Type B pancreatic cell (in vitro differentiated cells): ENCODE measurements at regions not wholly inside any gene's neighbourhood (a gene's known extent, or its start where the extent isn't known, plus 50 kb on each side); places are given as distances from the start of the nearest gene placed in this dataset.

Experiments
- DNase-seq: peaks from one replicate; pipeline ENCODE4 v3.0.0; 2021; ENCODE audit warnings: mixed read lengths; ENCODE audit not compliant: unreplicated experiment; ENCODE audit errors: extremely low spot score
- H3K27ac Mint-ChIP-seq: 2 replicates; pipeline ENCODE4 v1.8.0; 2021; ENCODE audit warnings: mild to moderate bottlenecking, mixed read lengths
- H3K27me3 Mint-ChIP-seq: 2 replicates; pipeline ENCODE4 v1.8.0; 2021; ENCODE audit warnings: mixed read lengths
- H3K36me3 Mint-ChIP-seq: 2 replicates; pipeline ENCODE4 v1.8.0; 2021; ENCODE audit warnings: mixed read lengths
- H3K4me1 Mint-ChIP-seq: one replicate; pipeline ENCODE4 v1.8.0; 2021; ENCODE audit warnings: mixed read lengths; ENCODE audit not compliant: unreplicated experiment
- H3K4me3 Mint-ChIP-seq: 2 replicates; pipeline ENCODE4 v1.8.0; 2021; ENCODE audit warnings: mild to moderate bottlenecking, mixed read lengths
- H3K9me3 Mint-ChIP-seq: 2 replicates; pipeline ENCODE4 v1.8.0; 2021; ENCODE audit warnings: mixed read lengths
- CTCF ChIP-seq: fragments of 200-600 bp; sonication (generic); conservative IDR thresholded peaks from 2 replicates; pipeline ENCODE4 v1.5.0; 2021; ENCODE audit warnings: antibody characterized with exemption, mild to moderate bottlenecking

GRCh38 chr12:63034601-63035000 lies 99.7 kb upstream of the PPM1H start:
- H3K27ac Mint-ChIP-seq, result no peak overlapping the region
- H3K4me1 Mint-ChIP-seq, result no peaks in the 10 kb centered on the region
- TF ChIP-seq CTCF, result no peak
- H3K27me3 Mint-ChIP-seq, result no peaks in the 10 kb centered on the region
- H3K4me3 Mint-ChIP-seq, result no peak overlapping the region
- no peak for DNase-seq
- H3K36me3 Mint-ChIP-seq, result no peaks in the 10 kb centered on the region
- H3K9me3 Mint-ChIP-seq, result peaks cover 5% of the 10 kb centered on the region

- TF ChIP-seq CTCF, result no peak
- peaks cover 13% of the 10 kb centered on the region for H3K4me1 Mint-ChIP-seq
- H3K27me3 Mint-ChIP-seq, result no peaks in the 10 kb centered on the region
- DNase-seq, result no peak
- no peak overlapping the region for H3K4me3 Mint-ChIP-seq
- H3K9me3 Mint-ChIP-seq, result peaks cover 5% of the 10 kb centered on the region
- no peaks in the 10 kb centered on the region for H3K36me3 Mint-ChIP-seq
- no peak overlapping the region for H3K27ac Mint-ChIP-seq
Observed at GRCh38 chr12:63029676-63030075, 94.7 kb upstream of the PPM1H start.

DNA sequence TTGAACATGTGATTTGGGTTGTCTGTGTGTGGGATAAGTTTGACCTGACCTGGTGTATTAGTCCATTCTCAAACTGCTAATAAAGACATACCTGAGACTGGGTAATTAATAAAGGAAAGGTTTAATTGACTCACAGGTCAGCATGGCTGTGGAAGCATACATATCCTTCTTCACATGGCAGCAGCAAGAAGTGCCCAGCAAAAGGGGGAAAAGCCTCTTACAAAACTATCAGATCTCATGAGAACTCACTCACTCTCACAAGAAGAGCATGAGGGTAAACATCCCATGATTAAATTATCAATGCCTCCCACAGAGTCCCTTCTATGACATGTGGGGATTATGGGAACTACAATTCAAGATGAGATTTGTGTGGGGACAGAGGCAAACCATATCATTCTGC lies 94.0 kb upstream of the PPM1H start:
- H3K36me3 Mint-ChIP-seq, result no peaks in the 10 kb centered on the region
- DNase-seq, result no peak
- TF ChIP-seq CTCF, result no peak
- no peak overlapping the region for H3K27ac Mint-ChIP-seq
- no peak overlapping the region for H3K4me3 Mint-ChIP-seq
- H3K9me3 Mint-ChIP-seq, result peaks cover 5% of the 10 kb centered on the region
- no peaks in the 10 kb centered on the region for H3K27me3 Mint-ChIP-seq
- H3K4me1 Mint-ChIP-seq, result peaks cover 13% of the 10 kb centered on the region

- TF ChIP-seq CTCF, result no peak
- Mint-ChIP-seq H3K27ac (no peak overlapping the region), H3K4me1 (peaks cover 15% of the 10 kb centered on the region), H3K9me3 (no peaks in the 10 kb centered on the region), H3K36me3 (no peaks in the 10 kb centered on the region), H3K27me3 (no peaks in the 10 kb centered on the region), H3K4me3 (no peak overlapping the region)
- no peak for DNase-seq
Observed at GRCh38 chr12:63025116-63025515, 90.2 kb upstream of the PPM1H start.

GRCh38 chr12:63023926-63024325 lies 89.0 kb upstream of the PPM1H start:
- DNase-seq, result no peak
- H3K4me3 Mint-ChIP-seq, result no peak overlapping the region
- H3K4me1 Mint-ChIP-seq, result peaks cover 18% of the 10 kb centered on the region
- H3K27me3 Mint-ChIP-seq, result no peaks in the 10 kb centered on the region
- H3K36me3 Mint-ChIP-seq, result no peaks in the 10 kb centered on the region
- H3K9me3 Mint-ChIP-seq, result no peaks in the 10 kb centered on the region
- TF ChIP-seq CTCF, result no peak
- no peak overlapping the region for H3K27ac Mint-ChIP-seq

- no peak for DNase-seq
- no peaks in the 10 kb centered on the region for H3K9me3 Mint-ChIP-seq
- H3K4me3 Mint-ChIP-seq, result no peak overlapping the region
- TF ChIP-seq CTCF, result no peak
- H3K36me3 Mint-ChIP-seq, result no peaks in the 10 kb centered on the region
- peaks cover 19% of the 10 kb centered on the region for H3K4me1 Mint-ChIP-seq
- H3K27me3 Mint-ChIP-seq, result no peaks in the 10 kb centered on the region
- no peak overlapping the region for H3K27ac Mint-ChIP-seq
Observed at GRCh38 chr12:63021116-63021515, 86.2 kb upstream of the PPM1H start.
